ENCODE measurements at regions not wholly inside any gene's neighbourhood (a gene's known extent, or its start where the extent isn't known, plus 50 kb on each side); places are given as distances from the start of the nearest gene placed in this dataset.
"Not testable (repeated sequence)": the region's sequence is repeated elsewhere in the genome, so short reads cannot be mapped to it uniquely, and the experiment has no call there.

DNA sequence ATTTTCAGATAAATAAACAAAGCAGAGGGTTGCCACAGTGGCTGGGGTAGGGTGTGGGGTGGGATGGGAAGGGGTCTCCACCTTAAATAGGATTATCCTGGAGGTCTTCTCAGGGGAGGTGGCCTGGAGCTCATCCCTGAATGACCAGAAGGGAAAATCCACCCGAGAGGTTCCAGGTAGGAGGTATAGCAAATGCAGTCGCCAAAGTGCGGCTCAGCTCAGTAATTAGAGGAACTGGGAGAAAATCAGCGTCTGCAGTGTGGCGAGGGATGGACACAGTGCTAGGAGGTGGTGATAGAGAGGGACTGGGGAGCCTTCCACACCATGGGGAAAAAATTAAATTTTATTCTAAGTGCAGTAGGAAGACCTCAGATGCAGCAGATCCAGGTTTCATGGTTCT lies 584.5 kb downstream of the MATN1 start:
- DNase-seq (ENCODE audit: low read depth in 2 of 3, low spot score in 1 of 3), result no peak

DNA sequence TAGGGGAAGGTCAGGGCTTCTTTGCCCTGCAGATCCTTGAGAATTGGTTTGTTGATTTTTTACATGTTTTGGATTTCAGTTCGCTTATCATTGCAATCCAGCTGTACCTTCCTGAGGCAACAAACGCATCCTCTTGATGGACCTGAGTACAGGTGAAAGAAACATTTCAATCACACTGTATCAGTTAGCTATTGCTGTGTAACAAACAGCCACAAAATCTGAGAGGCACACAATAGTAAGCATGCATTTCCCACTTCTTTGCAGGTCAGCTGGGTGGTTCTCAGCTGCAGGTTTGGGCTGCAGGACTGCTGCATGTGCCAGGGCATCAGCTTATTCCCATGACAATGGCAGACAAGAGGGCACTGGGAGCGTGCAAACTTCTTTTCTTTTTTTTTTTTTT lies 586.4 kb downstream of the MATN1 start:
- no peak for DNase-seq (ENCODE audit: low read depth in 2 of 3, low spot score in 1 of 3)

DNA sequence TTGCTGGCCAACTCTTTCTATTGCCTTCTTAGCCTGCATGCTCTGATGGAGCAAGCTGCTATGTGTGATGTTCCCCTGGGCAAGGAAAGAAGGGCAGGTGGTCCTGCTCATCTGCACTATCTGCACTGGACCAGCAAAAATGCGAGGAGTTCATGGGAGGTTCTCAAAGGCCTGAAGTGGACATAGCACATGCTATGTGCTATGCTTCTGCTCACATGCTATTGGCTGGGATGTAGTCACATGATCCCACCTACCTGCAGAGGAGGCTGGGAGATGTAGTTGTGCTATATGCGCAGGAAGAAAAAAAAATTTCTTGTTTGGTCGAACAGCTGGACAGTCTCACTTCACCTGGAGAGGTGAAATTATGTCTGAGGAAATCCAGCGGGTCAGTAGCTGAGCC lies 587.7 kb downstream of the MATN1 start:
- DNase-seq (ENCODE audit: low read depth in 2 of 3, low spot score in 1 of 3), result no peak

DNA sequence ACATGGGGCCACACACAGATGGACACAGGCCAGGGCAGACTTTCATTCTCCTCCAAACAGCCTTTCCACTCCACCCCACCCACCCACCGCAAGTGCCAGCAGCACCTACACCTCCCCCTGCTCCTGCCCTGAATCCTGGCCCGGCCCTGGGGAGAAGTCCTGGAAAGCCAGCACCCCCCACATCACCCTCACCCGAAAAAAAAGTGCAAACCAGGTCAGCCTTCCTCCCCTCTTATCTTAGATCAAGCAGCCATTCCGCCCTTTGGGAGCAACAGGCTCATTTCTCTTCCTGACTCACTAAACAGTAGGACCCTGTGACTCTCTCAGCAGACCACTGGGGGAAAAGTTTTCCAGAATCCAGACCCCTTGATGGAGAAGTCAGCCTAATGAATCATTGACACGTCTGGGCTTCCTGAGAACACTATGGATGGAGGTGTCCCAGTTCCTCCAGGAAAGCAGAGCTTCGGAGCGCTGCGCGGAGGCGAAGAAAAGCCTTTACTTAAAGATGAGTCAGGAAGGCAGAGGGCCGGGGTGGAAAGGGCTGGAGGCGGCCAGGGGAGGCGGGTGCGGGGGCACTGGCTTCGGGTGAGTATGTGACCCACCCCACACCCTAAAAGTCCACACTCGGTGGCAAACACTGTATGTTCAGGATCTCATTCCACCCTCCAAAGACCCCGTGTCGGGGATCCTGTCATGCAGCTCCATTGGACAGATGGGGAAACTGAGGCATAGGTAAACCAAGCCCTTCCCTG lies 588.7 kb downstream of the MATN1 start:
- DNase-seq (ENCODE audit: low read depth in 2 of 3, low spot score in 1 of 3), result no peak

DNA sequence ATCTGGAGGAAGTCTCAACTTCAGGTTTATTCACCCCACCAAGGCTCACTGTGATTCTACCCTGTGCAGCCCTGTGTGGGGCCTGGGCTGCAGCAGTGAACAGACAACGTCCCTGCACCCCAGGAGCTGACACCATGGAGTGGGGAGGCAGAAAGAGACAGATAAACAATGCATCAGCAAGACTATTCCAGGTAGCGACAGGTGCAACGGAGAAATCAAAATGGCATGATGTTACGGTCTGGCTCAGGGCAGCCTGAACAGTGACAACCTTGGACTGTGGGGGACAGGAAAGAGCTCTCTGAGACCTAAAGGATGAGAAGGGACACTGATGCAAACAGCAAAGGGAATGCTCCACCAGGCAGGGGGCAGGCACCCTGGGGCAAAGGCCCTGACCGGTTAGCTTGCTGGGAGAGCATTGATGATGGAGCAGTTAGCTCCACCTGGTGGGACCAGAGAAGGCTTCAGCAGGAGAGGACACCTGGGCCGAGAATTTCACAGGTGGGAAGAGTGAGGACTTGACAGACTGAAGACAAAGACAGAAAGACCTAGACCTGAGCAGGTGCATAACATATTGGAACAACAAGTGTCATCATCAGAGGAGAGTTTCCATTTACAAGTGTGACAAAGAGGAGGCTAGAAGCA lies 589.9 kb downstream of the MATN1 start:
- DNase-seq (ENCODE audit: low read depth in 2 of 3, low spot score in 1 of 3), result no peak

DNA sequence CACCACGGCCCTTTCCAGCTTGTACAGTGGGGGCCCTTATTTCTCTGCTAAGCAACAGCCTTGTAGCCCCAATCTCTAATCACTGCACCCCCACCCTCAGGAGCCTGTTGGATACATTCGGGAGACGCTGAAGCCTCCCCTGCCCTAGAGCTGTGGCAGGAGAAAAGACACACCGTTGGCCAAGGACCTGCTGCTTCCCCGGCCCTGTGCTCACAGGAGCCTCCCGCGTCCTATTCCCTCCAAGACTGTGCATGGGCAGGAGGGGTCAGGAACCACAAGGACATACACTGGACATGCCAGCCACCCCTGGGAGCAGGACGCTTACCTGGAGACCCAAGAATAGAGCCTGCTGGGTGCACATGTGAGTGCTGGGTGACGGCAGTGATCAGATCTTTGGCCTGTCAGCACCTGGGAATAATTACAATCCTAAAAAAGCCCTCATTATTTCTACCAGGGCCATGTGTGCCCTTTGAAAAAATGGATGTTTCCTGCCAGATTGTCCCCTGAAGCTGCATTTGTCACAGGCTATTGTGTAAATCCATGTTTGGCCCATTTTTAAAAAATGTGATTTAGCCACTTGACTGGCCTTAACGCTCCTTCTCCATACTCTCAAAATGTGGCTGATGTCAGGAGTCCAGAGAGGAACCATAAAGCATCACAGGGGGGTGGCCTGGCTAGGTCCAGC lies 590.6 kb downstream of the MATN1 start:
- DNase-seq (ENCODE audit: low read depth in 2 of 3, low spot score in 1 of 3), result no peak

DNA sequence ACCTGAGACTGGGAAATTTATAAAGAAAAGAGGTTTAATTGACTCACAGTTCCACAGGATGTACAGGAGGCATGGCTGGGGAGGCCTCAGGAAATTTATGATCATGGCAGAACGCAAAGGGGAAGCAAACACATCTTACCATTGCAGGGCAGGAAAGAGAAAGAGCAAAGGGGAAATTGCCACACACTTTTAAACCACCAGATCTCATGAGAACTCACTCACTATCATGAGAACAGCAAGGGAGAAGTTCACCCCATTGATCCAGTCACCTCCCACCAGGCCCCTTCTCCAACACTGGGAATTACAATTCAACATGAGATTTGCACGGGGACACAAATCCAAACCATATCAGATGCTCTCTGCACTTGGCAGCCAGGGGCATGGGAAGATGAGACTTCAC lies 592.8 kb downstream of the MATN1 start:
- not testable (repeated sequence) for DNase-seq (ENCODE audit: low read depth in 2 of 3, low spot score in 1 of 3)

DNA sequence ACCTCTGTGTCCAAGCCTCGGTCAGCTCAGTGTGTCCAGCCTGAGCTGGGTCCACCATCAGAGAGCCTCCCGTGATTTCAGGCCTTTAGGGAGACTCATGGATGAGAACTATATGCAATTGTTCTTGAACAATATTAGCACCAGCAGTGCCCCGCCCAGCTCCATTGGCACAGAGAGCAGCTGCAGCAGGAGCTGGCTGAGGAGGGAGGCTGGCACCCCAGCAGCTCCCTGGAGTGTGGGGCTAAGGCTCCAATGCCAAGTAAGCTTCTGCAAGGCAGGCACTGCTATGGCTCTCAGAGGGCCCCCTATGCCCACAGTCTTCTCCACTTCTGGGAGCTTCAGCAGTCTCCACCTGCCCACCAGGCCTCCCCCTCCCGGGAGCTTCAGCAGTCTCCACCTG lies 593.3 kb downstream of the MATN1 start:
- DNase-seq (ENCODE audit: low read depth in 2 of 3, low spot score in 1 of 3), result no peak

DNA sequence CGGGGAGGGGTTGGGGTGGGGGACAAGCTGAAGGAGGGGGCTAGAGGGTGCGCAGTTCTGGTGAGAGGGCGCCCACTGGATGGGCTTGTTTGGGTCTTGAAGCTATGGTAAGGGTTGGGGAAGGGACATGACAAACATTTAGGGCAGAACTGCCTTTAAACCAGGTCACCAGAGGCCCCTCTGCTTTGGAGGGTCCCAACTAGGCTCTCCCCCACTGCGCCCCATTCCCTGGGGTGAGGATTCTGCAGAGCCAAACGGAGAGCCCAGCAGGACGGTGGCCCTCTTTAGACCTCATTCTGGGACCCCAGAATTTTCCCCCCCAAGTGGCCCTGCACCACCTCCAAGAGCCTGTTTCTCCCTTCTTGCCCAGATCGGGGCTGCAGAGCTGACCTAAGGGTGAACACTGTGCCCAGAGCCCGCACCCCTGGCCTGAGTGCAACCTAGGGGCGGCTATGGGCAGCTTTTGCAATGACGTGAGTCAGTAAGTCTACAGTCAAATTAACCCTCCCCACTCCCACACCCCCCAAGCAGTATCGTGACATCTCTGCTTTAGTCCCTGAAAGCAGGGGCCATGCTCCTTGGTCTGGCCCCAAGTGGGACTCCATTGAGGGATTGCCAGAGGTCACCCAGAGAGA lies 593.8 kb downstream of the MATN1 start:
- no peak for DNase-seq (ENCODE audit: low read depth in 2 of 3, low spot score in 1 of 3)

DNA sequence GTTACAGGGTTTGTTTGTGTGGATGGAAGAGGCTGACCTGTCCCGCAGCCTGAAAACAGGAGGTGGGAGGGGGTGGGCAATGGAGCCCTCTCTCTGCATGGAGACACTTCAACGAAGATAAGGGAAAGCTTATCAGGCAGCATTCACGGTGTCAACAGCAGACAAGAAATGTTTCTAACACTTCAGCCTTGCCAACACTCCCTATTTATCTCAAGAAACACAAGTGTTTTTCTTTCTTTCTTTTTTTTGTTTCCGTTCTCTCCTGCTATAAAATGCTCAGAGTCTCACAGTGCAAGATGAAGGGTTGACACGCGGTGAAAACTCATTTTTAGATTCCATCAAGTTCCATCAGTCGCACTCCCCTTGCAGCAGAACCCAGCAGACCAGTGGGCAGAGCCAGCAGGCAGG lies 594.4 kb downstream of the MATN1 start:
- DNase-seq (ENCODE audit: low read depth in 2 of 3, low spot score in 1 of 3), result no peak

DNA sequence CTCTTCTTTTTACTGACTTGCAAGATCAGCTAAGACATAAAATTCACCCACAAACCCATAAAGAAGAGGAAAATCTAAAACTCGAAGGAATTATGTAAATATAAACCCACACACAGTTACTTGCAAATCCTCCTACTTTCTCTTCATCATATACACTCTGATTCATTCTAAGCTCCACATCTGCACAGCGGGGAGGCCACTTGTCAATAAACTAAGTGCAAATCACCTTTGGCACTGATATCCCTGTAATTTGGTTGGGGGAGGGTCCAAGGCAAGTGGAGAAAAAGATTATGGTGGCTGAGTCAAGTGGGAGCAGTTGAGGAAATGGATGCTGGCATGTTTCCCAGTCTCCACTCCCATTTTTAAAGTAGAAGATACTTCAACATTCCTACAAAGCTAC lies 596.5 kb downstream of the MATN1 start:
- DNase-seq (ENCODE audit: low read depth in 2 of 3, low spot score in 1 of 3), result no peak

DNA sequence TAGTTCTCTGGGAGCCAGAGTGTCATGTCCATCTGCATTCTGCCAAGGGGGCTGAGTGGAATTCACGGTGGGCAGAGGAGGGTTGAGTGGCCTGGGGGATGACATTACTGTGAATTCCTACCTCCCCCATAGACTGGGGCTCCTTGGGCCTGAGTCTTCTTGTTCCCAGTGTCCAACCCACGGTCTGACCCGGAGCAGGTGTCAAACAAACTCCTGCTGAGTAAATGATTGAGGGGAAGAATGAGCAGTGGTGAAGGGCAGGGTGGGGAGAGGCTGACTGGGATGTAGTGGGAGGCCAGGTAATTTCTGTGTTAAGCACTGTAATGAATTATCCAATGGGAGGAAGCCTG lies 597.6 kb downstream of the MATN1 start:
- no peak for DNase-seq (ENCODE audit: low read depth in 2 of 3, low spot score in 1 of 3)

DNA sequence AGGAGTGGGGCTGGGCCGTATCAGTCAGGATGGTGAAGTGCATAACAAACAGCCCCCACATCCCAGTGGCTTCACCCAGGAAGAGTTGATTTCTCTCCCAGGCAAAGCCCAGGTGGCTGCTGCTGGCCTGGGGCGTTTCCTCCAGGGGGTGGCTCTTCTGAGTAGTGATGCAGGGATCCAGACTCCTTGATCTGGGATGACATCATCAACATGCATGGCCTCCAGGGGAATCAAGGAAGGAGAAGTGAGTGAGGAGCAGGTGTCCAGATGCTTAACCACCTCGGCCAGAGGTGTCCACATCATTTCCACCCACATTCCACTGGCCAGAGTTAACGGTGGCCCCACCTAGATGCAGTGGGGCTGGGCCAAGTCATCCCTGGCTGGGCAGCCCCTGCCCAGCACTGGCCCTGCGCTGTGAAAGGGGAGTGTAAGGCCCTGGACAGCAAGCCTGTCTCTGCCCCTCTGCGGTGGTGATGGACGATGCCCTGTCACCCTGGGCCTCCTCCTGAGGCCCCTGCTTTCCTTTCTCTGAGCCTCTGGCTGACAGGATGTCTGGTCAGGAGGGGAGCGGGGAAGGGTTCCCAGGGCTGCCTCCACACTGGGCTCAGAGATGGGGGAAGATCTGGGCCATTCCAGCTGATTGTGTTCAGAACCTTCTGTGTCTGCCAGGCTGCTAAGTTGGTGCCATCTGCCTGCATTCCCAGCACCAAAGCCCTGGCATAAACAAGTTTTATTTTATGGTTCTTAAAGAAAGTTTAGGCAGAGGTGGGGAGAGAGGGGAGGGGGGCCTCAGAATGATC lies 598.2 kb downstream of the MATN1 start:
- no peak for DNase-seq (ENCODE audit: low read depth in 2 of 3, low spot score in 1 of 3)

DNA sequence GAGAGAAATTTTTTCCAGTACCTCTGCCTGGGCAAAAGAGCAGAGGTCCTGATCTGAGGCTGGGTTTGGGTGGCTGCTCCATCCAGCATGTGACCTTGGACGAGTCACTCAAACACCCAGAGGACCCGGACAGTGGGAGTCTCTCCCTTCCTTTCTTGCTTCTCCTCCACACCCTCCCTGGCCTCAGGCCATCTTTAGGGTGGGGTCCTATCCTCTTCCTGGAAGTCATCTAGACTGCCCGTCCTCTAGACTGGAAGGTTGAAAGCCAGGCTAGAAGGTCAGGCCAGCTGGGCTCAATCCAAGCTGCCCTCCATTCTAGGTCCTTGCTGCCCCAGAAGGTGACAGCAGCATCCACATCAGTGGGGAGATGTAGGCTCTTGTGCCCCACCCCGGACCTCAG lies 599.5 kb downstream of the MATN1 start:
- DNase-seq (ENCODE audit: low read depth in 2 of 3, low spot score in 1 of 3), result no peak

DNA sequence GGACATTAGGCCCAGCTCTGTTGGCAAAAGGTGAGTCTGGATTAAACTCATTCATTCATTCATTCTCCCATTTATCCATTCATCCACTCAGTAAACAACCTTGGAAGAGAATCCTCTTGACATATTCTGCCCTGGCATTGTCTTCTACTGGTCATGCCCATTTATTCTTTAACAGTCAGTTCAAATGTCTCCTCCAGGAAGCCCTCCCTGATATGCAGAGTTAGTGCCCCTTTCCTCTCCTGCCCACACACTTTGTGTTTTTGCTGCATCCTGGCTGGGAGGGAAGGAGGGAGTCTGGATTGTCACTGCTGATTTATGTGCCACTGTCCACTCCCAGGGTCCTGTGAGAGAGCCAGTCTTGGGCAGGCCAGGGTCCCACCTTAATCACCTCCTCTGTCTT lies 600.3 kb downstream of the MATN1 start:
- no peak for DNase-seq (ENCODE audit: low read depth in 2 of 3, low spot score in 1 of 3)

DNA sequence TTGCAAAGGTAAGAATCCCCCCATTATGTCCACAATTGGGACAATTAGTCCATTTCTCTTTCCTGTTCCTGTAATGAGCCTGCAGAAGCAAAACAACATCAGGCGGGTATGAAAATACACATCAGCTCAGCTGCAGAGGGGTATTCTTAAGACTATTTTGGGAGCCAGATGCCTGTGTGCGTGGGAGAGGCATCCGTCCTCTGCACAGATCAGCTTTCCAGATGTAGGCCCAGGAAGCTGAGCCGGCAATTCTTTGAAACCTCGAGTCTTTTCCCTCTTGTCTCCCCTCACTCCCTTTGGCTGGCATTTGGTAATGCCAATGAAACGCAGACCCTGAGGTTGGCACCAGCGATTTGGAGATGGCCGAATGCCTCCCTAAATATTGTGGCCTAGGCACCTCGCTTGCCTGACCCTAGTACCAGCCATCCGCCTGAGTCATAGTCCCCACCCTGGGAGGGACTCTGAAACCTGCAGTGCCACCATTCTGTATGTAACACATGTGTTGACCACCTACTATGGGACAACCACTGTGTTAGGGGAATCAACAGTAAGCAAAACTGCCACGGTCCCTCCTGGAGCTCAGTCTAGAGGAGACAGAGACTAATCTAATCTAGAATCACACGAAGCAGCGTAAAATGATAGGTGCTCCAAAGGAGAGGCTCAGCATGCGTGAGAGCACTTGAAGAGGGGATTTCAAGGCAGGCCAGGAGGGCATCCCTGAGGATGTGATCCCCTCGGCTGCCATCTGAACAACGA lies 603.0 kb downstream of the MATN1 start:
- no peak for DNase-seq (ENCODE audit: low read depth in 2 of 3, low spot score in 1 of 3)

DNA sequence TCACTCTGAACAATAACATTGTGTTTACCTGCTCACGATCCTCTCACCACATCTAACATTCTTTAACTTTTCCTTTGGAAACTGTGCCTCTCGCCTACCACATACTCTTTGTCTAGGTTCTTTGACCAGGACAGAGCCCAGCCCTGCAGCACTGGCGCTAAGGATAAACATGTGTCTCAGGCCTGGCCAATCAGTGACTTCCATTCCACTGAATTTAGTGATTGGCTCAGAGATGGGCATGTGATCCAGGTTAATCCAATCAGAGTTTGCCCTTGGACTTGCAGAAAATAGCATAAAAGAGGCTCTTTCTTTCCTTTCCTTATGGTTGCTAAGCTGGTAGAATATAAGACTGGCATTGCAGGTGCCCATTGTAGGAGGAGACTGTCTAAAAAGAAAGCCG lies 605.7 kb downstream of the MATN1 start:
- no peak for DNase-seq (ENCODE audit: low read depth in 2 of 3, low spot score in 1 of 3)

DNA sequence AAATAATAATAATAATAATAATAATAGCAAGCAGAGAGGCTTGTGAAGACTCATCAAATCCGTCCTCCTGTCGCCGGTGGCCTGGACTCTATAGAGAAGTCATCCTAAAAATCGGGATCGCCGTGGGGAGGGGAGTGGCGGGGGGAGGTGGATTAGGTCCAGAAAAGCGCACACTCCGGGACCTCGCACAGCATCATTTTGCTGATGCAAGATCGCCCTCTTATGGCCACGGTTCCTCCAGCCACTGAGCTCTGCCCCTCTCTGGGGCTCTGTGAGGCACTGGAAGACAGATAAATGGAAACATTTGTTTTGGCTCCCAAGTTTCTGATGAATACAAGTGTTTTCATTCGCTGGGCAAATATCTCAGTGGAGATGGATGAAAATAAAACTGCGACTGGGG lies 612.0 kb downstream of the MATN1 start:
- peak in 2 of 3 donors; percentile 7 to 8 for DNase-seq (ENCODE audit: low read depth in 2 of 3, low spot score in 1 of 3)

DNA sequence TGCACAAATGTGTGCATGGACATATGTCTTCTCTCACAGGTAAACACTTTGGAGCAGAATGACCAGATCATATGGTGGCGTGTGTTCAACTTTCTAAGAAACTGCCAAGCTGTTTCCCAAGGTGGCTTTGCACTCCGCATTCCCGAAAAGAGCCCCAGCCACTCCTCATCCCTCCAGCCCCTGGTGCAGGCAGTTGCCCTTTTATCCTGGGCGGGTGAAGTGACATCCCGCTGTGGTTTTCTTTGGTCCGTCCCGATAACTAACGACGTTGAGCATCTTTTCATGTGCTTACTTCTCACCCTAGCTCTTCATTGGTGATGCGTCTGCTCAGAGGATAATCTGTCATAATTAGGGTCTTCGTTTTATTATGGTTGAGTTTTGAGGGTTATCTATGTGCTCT lies 612.5 kb downstream of the MATN1 start:
- DNase-seq (ENCODE audit: low read depth in 2 of 3, low spot score in 1 of 3), result no peak

DNA sequence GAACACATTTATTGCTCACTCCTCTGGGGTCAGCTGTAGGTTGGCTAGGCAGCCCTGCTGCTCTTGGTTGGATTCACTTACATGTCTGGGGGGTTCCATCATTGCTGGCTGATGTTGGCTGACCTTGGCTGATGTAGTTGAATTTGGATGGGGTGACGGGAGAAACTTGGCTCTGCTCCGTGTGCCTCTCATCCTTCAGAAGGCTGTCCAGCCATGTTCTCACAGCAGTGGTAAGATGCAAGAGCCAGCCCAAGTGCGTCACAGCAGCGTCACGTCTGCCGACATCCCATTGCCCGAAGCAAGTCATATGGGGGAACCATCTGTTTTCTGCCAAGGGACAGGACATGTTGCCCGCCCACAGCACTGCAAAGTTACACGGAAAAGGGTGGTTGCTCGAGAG lies 613.5 kb downstream of the MATN1 start:
- DNase-seq (ENCODE audit: low read depth in 2 of 3, low spot score in 1 of 3), result no peak

DNA sequence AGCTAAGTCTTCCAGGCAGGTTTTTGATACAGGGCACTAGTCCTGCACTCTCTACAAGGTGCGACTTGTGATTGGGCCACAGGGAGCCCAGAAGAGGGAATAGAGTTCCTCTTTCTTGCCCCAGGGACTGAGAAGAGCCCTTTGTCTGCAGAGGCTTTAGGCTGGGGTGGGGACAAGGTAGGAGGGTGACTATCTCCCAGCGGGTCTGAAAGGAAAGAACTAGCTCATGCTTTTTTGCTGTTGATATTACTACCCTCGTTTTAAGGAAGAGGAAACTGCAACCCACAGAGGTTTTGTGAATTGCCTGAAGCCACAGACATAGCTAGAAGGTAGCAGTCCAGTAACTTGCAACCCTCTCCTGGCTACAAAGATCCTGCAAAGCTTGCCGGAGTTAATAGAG lies 615.2 kb downstream of the MATN1 start:
- no peak for DNase-seq (ENCODE audit: low read depth in 2 of 3, low spot score in 1 of 3)

Data from stimulated activated CD4-positive, alpha-beta T cell treated with anti-CD3 and anti-CD28 coated beads, Interleukin-12 subunit alpha, Interleukin-12 subunit beta, amount 100 ng/mL, for 48 hours (primary cell).